IMR-90 (cell line): ENCODE measurements at regions not wholly inside any gene's neighbourhood (a gene's known extent, or its start where the extent isn't known, plus 50 kb on each side); places are given as distances from the start of the nearest gene placed in this dataset.

Experiments used
- ATAC-seq: fragments of 200-7000 bp; cut with Tn5 transposase; 2 replicates; pipeline ENCODE4 v1.9.1; 2020; ENCODE audit warnings: low read depth, mild to moderate bottlenecking, moderate library complexity
- BruUV-seq: library from RNA; stranded (reverse); fragments of 400-500 nt; replicated peaks from 2 replicates; lab custom pipeline; 2021; lab: Mats Ljungman, UMichigan
- CTCF ChIA-PET: fragments of 300-600 bp; formaldehyde crosslinking; extraction: SDS; loops from one replicate; lab custom pipeline; 2021; ENCODE audit warnings: antibody characterized with exemption; lab: Yijun Ruan, JAX
- POLR2A ChIA-PET: fragments of 300-600 bp; sonication (Branson Sonifier 250); formaldehyde crosslinking; loops from one replicate; lab custom pipeline; 2022; ENCODE audit warnings: antibody characterized with exemption; ENCODE audit not compliant: unreplicated experiment; lab: Charles Lee
- DNase-seq: peaks from one replicate; pipeline ENCODE4 v3.0.0; 2013
- H2AFZ ChIP-seq: replicated peaks from 2 replicates; pipeline ENCODE3; 2013; ENCODE audit warnings: low read length, mild to moderate bottlenecking; ENCODE audit not compliant: poor library complexity
- H2AK5ac ChIP-seq: 2 replicates; pipeline ENCODE4 v1.6.1; 2013; ENCODE audit warnings: low read depth, low read length, inconsistent platforms
- H2AK9ac ChIP-seq: replicated peaks from 2 replicates; pipeline ENCODE3; 2013; ENCODE audit warnings: mild to moderate bottlenecking, low read depth, low read length, moderate library complexity; ENCODE audit not compliant: poor library complexity
- H2BK120ac ChIP-seq: 2 replicates; pipeline ENCODE4 v1.6.1; 2013; ENCODE audit warnings: low read depth, low read length, inconsistent platforms
- H2BK15ac ChIP-seq: 3 replicates; pipeline ENCODE4 v1.6.1; 2013; ENCODE audit warnings: low read depth, low read length, inconsistent platforms
- H2BK20ac ChIP-seq: 2 replicates; pipeline ENCODE4 v1.6.1; 2013; ENCODE audit warnings: low read depth, mild to moderate bottlenecking, inconsistent platforms, low read length, moderate library complexity
- H2BK5ac ChIP-seq: 2 replicates; pipeline ENCODE4 v1.6.1; 2013; ENCODE audit warnings: mild to moderate bottlenecking, low read depth, low read length, inconsistent platforms; ENCODE audit not compliant: poor library complexity, severe bottlenecking
- H3K14ac ChIP-seq: replicated peaks from 2 replicates; pipeline ENCODE4 v1.6.1; 2013; ENCODE audit warnings: low read depth, low read length, inconsistent platforms
- H3K18ac ChIP-seq: 2 replicates; pipeline ENCODE4 v1.6.1; 2013; ENCODE audit warnings: low read depth, low read length, control low read depth
- H3K23ac ChIP-seq: 2 replicates; pipeline ENCODE4 v1.6.1; 2013; ENCODE audit warnings: low read depth, low read length, inconsistent platforms
- H3K27ac ChIP-seq: 2 replicates; pipeline ENCODE4 v1.5.1; 2013; ENCODE audit warnings: mild to moderate bottlenecking, control low read depth, low read length; ENCODE audit not compliant: insufficient read depth
- H3K27me3 ChIP-seq: 2 replicates; pipeline ENCODE4 v1.6.1; 2013; ENCODE audit warnings: low read length; ENCODE audit not compliant: control insufficient read depth, insufficient read depth
- H3K36me3 ChIP-seq: 2 replicates; pipeline ENCODE4 v1.6.1; 2013; ENCODE audit warnings: low read length, mixed read lengths; ENCODE audit not compliant: control insufficient read depth, insufficient read depth
- H3K4ac ChIP-seq: 2 replicates; pipeline ENCODE4 v1.6.1; 2013; ENCODE audit warnings: low read depth, low read length, inconsistent platforms
- H3K4me1 ChIP-seq: 2 replicates; pipeline ENCODE4 v1.6.1; 2013; ENCODE audit warnings: low read length, mixed read lengths; ENCODE audit not compliant: control insufficient read depth, insufficient read depth
- H3K4me2 ChIP-seq: 2 replicates; pipeline ENCODE4 v1.6.1; 2013; ENCODE audit warnings: low read depth, mild to moderate bottlenecking, control low read depth, low read length, moderate library complexity
- H3K4me3 ChIP-seq: 2 replicates; pipeline ENCODE4 v1.5.1; 2013; ENCODE audit warnings: low read depth, mild to moderate bottlenecking, control low read depth, low read length, moderate library complexity; ENCODE audit not compliant: insufficient read depth
- H3K56ac ChIP-seq: 2 replicates; pipeline ENCODE4 v1.6.1; 2013; ENCODE audit warnings: low read length, inconsistent platforms; ENCODE audit not compliant: insufficient read depth; ENCODE audit errors: extremely low read depth
- H3K79me1 ChIP-seq, 2 experiments: 2 replicates each; pipeline ENCODE4 v1.6.1; 2013; ENCODE audit warnings: low read length in 2 of 2, inconsistent platforms in 1 of 2, low read depth in 1 of 2
- H3K9ac ChIP-seq: 2 replicates; pipeline ENCODE4 v1.6.1; 2013; ENCODE audit warnings: low read depth, low read length, control low read depth
- H3K9me1 ChIP-seq: 2 replicates; pipeline ENCODE4 v1.6.1; 2013; ENCODE audit warnings: low read length, inconsistent platforms; ENCODE audit not compliant: insufficient read depth
- H3K9me3 ChIP-seq: 2 replicates; pipeline ENCODE4 v1.6.1; 2013; ENCODE audit warnings: low read length; ENCODE audit not compliant: control insufficient read depth, insufficient read depth
- H4K20me1 ChIP-seq: 2 replicates; pipeline ENCODE4 v1.6.1; 2013; ENCODE audit warnings: low read length, inconsistent platforms; ENCODE audit not compliant: insufficient read depth
- H4K5ac ChIP-seq: 2 replicates; pipeline ENCODE4 v1.6.1; 2013; ENCODE audit warnings: mild to moderate bottlenecking, low read depth, low read length, control low read depth
- H4K8ac ChIP-seq, 2 experiments: 2 replicates each; pipeline ENCODE4 v1.6.1; 2013; ENCODE audit warnings: low read depth in 2 of 2, low read length in 2 of 2, control low read depth in 1 of 2, inconsistent platforms in 1 of 2
- H4K91ac ChIP-seq: 2 replicates; pipeline ENCODE4 v1.6.1; 2013; ENCODE audit warnings: low read depth, low read length, inconsistent platforms; ENCODE audit not compliant: insufficient read depth
- CEBPB ChIP-seq: IDR thresholded peaks from 2 replicates; pipeline ENCODE4 v1.6.1; 2012; ENCODE audit warnings: low read depth, low read length, improper control_type of control experiment
- FOS ChIP-seq: fragments of 150-350 bp; IDR thresholded peaks from 2 replicates; pipeline ENCODE4 v1.6.1; 2016; ENCODE audit warnings: low read depth, low read length
- RAD21 ChIP-seq: IDR thresholded peaks from 2 replicates; pipeline ENCODE4 v1.6.1; 2012; ENCODE audit warnings: low read length, improper control_type of control experiment
- WGBS, 2 experiments: methylation state at CpG; one replicate each; pipeline versions ENCODE4 v1.1.5 to v1.1.7; 2013; ENCODE audit warnings: missing lambda C conversion rate in 2 of 2; ENCODE audit not compliant: insufficient read length in 1 of 2; ENCODE audit errors: extremely low coverage in 2 of 2; 5-methylcytosine and 5-hydroxymethylcytosine counted together
- dilution Hi-C: fragments of 300-500 bp; cut with HindIII; formaldehyde crosslinking; loops from one replicate; pipeline ENCODE4 v1.14.3; 2018; ENCODE audit warnings: low sequenced_read_pairs; ENCODE audit not compliant: unreplicated experiment
- in situ Hi-C: fragments of 300-500 bp; cut with MboI; formaldehyde crosslinking; loops from 3 replicates; pipeline ENCODE4 v1.14.3; 2019; ENCODE audit warnings: low sequenced_read_pairs, inconsistent platforms, mixed read lengths
- intact Hi-C: fragments of 100-400 bp; cut with micrococcal nuclease; formaldehyde crosslinking; loops from 2 replicates; pipeline ENCODE4 v1.10.0; 2022

DNA sequence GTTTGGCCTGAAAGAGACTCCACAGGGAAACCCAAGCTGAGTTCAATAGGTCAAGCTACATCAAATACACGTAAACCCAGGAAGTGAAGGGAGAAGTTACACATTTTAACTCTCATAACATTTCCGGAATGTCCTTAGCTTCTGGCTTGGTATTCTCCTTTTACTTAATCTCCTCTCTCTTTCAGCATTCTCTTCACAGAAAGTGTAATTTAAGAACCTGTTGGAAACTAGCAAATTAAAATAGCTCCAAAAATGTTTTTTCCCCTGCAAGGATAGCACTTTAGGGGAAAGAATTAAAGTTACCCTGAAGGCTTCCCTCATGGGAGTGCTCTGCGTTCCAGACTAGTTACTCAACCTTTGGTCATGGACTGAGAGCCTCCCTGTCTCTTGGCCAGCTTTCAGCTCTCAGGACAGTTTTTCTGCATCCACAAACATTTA, 292.7 kb upstream of the TARS1 start:
- H3K36me3 ChIP-seq, result no peaks in the 10 kb centered on the region
- peak; percentile 97 for ATAC-seq
- H3K79me1 ChIP-seq, result no peaks in the 10 kb centered on the region
- H2BK15ac ChIP-seq, result no peak overlapping the region
- BruUV-seq, result no TSS peak
- peak overlapping the region; percentile 28; the same call in 1 of the 2 replicates for H4K91ac ChIP-seq
- H3K27me3 ChIP-seq, result no peaks in the 10 kb centered on the region
- DNase-seq, result peak; percentile 90
- 0 out of 2 replicates have a peak overlapping the region, but pooled peaks have one; percentile 58 for H3K18ac ChIP-seq
- H2AK9ac ChIP-seq, result no peak overlapping the region
- POLR2A ChIA-PET, result interaction anchor here (0.5 kb wide), 1 partner anchor 419 kb away, joined by 3 read pairs; no protein-coding TSS in a partner anchor
- H2BK120ac ChIP-seq, result peak overlapping the region; percentile 83
- in situ Hi-C loops (no loop called here), dilution Hi-C loops (no loop called here), intact Hi-C loops (no loop called here)
- H3K4me1 ChIP-seq, result peaks cover 8% of the 10 kb centered on the region
- no CpG with 5 or more reads among the region's 3 CpGs for WGBS, 2 experiments
- H3K9me1 ChIP-seq, result peaks cover 4% of the 10 kb centered on the region
- no peak overlapping the region for H3K4me3 ChIP-seq
- H2AK5ac ChIP-seq, result no peak overlapping the region
- H3K9me3 ChIP-seq, result no peaks in the 10 kb centered on the region
- H4K20me1 ChIP-seq, result no peaks in the 10 kb centered on the region
- H4K8ac ChIP-seq, result peak overlapping the region; percentile 63 to 70; a peak in 2 of 4 replicates
- H3K4ac ChIP-seq, result peak overlapping the region; percentile 27; the same call in 1 of the 2 replicates
- H3K23ac ChIP-seq, result no peak overlapping the region; the same call in 1 of the 2 replicates
- H3K4me2 ChIP-seq, result peak overlapping the region; percentile 81; the same call in 1 of the 2 replicates
- peak overlapping the region; percentile 81 for H2BK20ac ChIP-seq
- TF ChIP-seq FOS (no peak), RAD21 (no peak), CEBPB (peak; percentile 36; the same call in 1 of the 2 replicates)
- H3K27ac ChIP-seq, result peak overlapping the region; percentile 88; the same call in 1 of the 2 replicates
- H3K14ac ChIP-seq, result no peak overlapping the region; the same call in 1 of the 2 replicates
- H2BK5ac ChIP-seq, result peak overlapping the region; percentile 87
- H3K56ac ChIP-seq, result peak overlapping the region; percentile 73
- CTCF ChIA-PET, result interaction anchor here (0.8 kb wide), 1 partner anchor 10 kb away, joined by 3 read pairs; no protein-coding TSS in a partner anchor
- no peak overlapping the region; the same call in 1 of the 2 replicates for H4K5ac ChIP-seq
- no peak overlapping the region for H2AFZ ChIP-seq
- H3K9ac ChIP-seq, result no peak overlapping the region
